Left ventricle myocardium inferior (tissue), 1 donor: ENCODE measurements at regions not wholly inside any gene's neighbourhood (a gene's known extent, or its start where the extent isn't known, plus 50 kb on each side); places are given as distances from the start of the nearest gene placed in this dataset.

Experiments used
- DNase-seq: peaks from one replicate; pipeline ENCODE4 v3.0.0-alpha.2; 2020
- H3K27ac ChIP-seq: fragments of 200-600 bp; replicated peaks from 2 replicates; pipeline ENCODE4 v1.8.0; 2021
- H3K27me3 ChIP-seq: fragments of 200-600 bp; 2 replicates; pipeline ENCODE4 v1.8.0; 2021; ENCODE audit warnings: low read depth
- H3K36me3 ChIP-seq: fragments of 200-600 bp; 2 replicates; pipeline ENCODE4 v1.8.0; 2021
- H3K4me1 ChIP-seq: fragments of 200-600 bp; 2 replicates; pipeline ENCODE4 v1.8.0; 2021
- H3K4me3 ChIP-seq: fragments of 200-600 bp; 2 replicates; pipeline ENCODE4 v1.8.0; 2021; ENCODE audit warnings: mild to moderate bottlenecking, moderate library complexity
- H3K9me3 ChIP-seq: fragments of 200-600 bp; replicated peaks from 2 replicates; pipeline ENCODE4 v1.8.0; 2021
- CTCF ChIP-seq: fragments of 200-600 bp; IDR thresholded peaks from 2 replicates; pipeline ENCODE4 v1.8.0; 2021; ENCODE audit warnings: antibody characterized with exemption, mild to moderate bottlenecking, borderline replicate concordance
- intact Hi-C: fragments of 100-400 bp; cut with micrococcal nuclease; formaldehyde crosslinking; loops from one replicate; pipeline ENCODE4 v1.11.0; 2022
- donor health status: DM: no; HTN: yes; CAD: no; lungs with severe emphysema.

- H3K27me3 ChIP-seq: peaks cover 45% of the 10 kb centered on the region
- H3K4me1 ChIP-seq: no peaks in the 10 kb centered on the region
- DNase-seq: no peak
- intact Hi-C loops: no loop called here
- H3K4me3 ChIP-seq: no peak overlapping the region
- TF ChIP-seq CTCF: no peak
- H3K9me3 ChIP-seq: peaks cover 5% of the 10 kb centered on the region
- H3K27ac ChIP-seq: no peak overlapping the region
- H3K36me3 ChIP-seq: no peaks in the 10 kb centered on the region
Observed at GRCh38 chr9:113754739-113755138, 121.4 kb upstream of the ZNF618 start.

- no peaks in the 10 kb centered on the region for H3K36me3 ChIP-seq
- H3K9me3 ChIP-seq: peaks cover 12% of the 10 kb centered on the region
- DNase-seq: no peak
- no peak for TF ChIP-seq CTCF
- peaks cover 45% of the 10 kb centered on the region for H3K27me3 ChIP-seq
- intact Hi-C loops: no loop called here
- no peaks in the 10 kb centered on the region for H3K4me1 ChIP-seq
- H3K27ac ChIP-seq: no peak overlapping the region
- no peak overlapping the region for H3K4me3 ChIP-seq
Observed at GRCh38 chr9:113755433-113755832, 120.7 kb upstream of the ZNF618 start.

- DNase-seq: no peak
- TF ChIP-seq CTCF: no peak
- H3K27me3 ChIP-seq: peaks cover 47% of the 10 kb centered on the region
- peaks cover 16% of the 10 kb centered on the region for H3K9me3 ChIP-seq
- H3K4me3 ChIP-seq: no peak overlapping the region
- intact Hi-C loops: no loop called here
- no peaks in the 10 kb centered on the region for H3K4me1 ChIP-seq
- H3K27ac ChIP-seq: no peak overlapping the region
- H3K36me3 ChIP-seq: no peaks in the 10 kb centered on the region
Observed at GRCh38 chr9:113756476-113757192, 119.5 kb upstream of the ZNF618 start.

GRCh38 chr9:113763429-113763828 lies 112.7 kb upstream of the ZNF618 start:
- intact Hi-C loops: no loop called here
- Histone ChIP-seq H3K9me3 (peaks cover 16% of the 10 kb centered on the region), H3K27ac (no peak overlapping the region), H3K27me3 (peaks cover 12% of the 10 kb centered on the region), H3K4me1 (no peaks in the 10 kb centered on the region), H3K4me3 (no peak overlapping the region), H3K36me3 (no peaks in the 10 kb centered on the region)
- no peak for TF ChIP-seq CTCF
- DNase-seq: no peak

GRCh38 chr9:113764572-113764971 lies 111.5 kb upstream of the ZNF618 start:
- intact Hi-C loops: no loop called here
- Histone ChIP-seq H3K27me3 (peaks cover 2% of the 10 kb centered on the region), H3K4me1 (no peaks in the 10 kb centered on the region), H3K36me3 (no peaks in the 10 kb centered on the region), H3K9me3 (peaks cover 13% of the 10 kb centered on the region), H3K27ac (no peak overlapping the region), H3K4me3 (no peak overlapping the region)
- no peak for TF ChIP-seq CTCF
- DNase-seq: no peak
